ENCODE measurements at regions not wholly inside any gene's neighbourhood (a gene's known extent, or its start where the extent isn't known, plus 50 kb on each side); places are given as distances from the start of the nearest gene placed in this dataset.

DNA sequence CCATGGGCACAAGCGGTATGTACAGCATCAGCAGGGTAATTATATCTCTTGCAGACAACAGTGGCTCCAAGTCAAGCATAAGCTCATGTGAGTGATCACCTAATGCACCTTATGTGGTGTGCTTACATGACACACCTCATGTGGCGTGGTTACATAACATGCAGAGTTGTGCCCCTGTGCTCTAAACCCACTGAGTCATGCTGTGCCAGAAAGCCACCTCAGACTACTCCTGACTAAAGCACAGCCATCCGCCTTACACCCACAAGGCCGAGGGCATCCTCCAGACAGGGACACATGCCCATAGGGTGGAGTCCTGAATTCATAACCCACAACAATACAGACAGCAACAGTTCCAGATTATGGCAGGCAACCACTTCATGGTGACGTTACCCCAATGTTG lies 163.7 kb upstream of the SLC30A5 start:
- intact Hi-C loops (cut with DNase I; ENCODE audit: low total_unique reads): no loop called here
- 81 to 95% methylated on average over 5 of the region's 5 CpGs for WGBS, 2 donors
- no peak overlapping the region for H3K4me3 ChIP-seq (ENCODE audit: low read depth, poor library complexity, severe bottlenecking)
- DNase-seq (ENCODE audit: low spot score in 2 of 2): no peak
- TF ChIP-seq POLR2A (IDR thresholded peaks at IDR 0.05): no peak
- TF ChIP-seq, protein P1, sequence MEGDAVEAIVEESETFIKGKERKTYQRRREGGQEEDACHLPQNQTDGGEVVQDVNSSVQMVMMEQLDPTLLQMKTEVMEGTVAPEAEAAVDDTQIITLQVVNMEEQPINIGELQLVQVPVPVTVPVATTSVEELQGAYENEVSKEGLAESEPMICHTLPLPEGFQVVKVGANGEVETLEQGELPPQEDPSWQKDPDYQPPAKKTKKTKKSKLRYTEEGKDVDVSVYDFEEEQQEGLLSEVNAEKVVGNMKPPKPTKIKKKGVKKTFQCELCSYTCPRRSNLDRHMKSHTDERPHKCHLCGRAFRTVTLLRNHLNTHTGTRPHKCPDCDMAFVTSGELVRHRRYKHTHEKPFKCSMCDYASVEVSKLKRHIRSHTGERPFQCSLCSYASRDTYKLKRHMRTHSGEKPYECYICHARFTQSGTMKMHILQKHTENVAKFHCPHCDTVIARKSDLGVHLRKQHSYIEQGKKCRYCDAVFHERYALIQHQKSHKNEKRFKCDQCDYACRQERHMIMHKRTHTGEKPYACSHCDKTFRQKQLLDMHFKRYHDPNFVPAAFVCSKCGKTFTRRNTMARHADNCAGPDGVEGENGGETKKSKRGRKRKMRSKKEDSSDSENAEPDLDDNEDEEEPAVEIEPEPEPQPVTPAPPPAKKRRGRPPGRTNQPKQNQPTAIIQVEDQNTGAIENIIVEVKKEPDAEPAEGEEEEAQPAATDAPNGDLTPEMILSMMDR (IDR thresholded peaks at IDR 0.05): no peak

DNA sequence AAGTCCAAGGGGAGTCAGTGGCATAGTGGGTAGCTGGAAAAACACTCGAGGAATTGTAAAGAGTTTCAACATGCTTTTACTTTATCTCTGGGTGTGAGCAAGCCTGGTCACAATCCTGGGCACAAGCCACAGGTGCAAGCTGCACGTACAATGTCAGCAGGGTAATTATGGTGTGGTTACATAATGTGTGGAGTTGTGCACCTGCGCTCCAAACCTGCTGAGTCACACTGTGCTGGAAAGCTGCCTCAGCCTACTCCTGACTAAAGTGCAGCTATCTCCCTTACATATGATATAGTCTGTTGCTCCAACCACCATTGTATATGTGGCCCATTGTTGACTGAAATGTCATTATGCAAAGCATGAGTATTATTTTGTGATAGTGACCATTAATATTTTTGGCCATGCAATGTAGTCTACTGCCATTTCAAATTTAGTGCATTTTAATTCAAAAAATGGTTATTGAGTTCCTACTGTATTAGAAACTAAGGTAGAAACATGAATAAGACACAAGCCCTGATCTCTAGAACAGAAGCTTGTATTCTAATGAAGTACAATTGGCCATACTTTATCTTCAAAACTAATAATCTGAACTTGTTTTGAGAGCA lies 160.9 kb upstream of the SLC30A5 start:
- DNase-seq (ENCODE audit: low spot score in 2 of 2): no peak
- TF ChIP-seq, protein P1 (IDR thresholded peaks at IDR 0.05): no peak
- H3K4me3 ChIP-seq (ENCODE audit: low read depth, poor library complexity, severe bottlenecking): no peak overlapping the region
- WGBS, 2 donors: 59 to 75% methylated on average over 3 of the region's 3 CpGs
- intact Hi-C loops (cut with DNase I; ENCODE audit: low total_unique reads): no loop called here

DNA sequence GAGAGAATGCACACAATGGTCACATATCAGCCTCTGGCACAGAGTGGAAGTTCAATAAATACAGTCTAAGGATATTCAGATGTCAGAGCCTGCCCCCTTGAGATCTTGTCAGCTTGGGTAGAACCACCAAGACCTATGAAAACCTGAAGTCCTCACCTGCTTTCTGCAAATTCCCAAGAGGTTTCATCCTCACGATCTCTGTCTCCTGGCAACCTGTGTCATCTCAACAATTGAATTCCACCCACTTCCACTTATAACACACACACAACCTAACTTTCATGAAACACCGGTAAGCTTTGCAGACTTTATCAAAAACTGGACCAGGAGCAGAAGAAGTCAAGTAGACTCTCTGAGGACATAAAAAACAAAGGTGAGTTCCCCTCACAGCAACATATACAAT lies 151.6 kb upstream of the SLC30A5 start:
- no peak for DNase-seq (ENCODE audit: low spot score in 2 of 2)
- TF ChIP-seq, protein P1 (IDR thresholded peaks at IDR 0.05): no peak
- no peak for TF ChIP-seq POLR2A (IDR thresholded peaks at IDR 0.05)
- intact Hi-C loops (cut with DNase I; ENCODE audit: low total_unique reads): no loop called here
- 96% methylated on average over 2 of the region's 2 CpGs for WGBS, 2 donors
- no peak overlapping the region for H3K4me3 ChIP-seq (ENCODE audit: low read depth, poor library complexity, severe bottlenecking)

DNA sequence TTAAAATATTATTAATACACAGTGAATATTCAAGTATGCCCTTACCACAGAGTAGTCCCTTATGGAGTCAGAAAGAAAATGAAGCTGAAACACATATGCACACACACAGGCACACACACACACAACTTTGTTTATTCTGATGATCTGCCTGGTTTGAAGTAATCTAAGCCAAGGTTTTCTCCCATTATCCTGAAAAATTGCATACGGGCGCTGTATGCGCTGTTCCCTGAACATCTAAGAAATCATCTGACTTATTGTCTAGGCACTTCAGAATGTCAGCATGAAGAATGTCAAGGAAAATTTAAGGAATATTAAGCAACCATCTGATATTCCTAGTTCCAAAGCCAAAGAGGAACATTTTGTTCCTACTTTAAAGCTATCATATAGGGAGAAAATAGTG lies 147.1 kb upstream of the SLC30A5 start:
- no peak overlapping the region for H3K4me3 ChIP-seq (ENCODE audit: low read depth, poor library complexity, severe bottlenecking)
- TF ChIP-seq, protein P1 (IDR thresholded peaks at IDR 0.05): no peak
- no peak for TF ChIP-seq POLR2A (IDR thresholded peaks at IDR 0.05)
- 98 to 99% methylated on average over 3 of the region's 3 CpGs for WGBS, 2 donors
- DNase-seq (ENCODE audit: low spot score in 2 of 2): no peak
- intact Hi-C loops (cut with DNase I; ENCODE audit: low total_unique reads): no loop called here

DNA sequence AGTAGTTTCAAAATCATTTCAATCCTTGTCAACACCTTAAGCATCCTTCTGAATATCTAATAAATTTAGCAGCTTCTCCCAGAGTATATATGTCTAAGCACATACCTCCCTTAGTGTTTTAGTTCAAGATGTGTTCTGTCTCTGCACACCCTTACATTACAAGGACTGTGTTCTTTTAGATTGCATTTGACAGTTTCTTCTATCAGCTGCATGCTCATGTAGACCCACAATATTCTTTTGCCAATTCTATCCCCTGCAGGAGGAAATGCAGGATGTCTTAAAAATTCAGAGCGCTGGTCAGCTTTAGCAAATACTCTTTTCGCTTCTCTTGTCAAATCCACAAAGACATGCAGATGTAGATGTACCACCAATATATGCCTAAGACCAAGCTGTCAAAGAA lies 145.8 kb upstream of the SLC30A5 start:
- WGBS, 2 donors: 73 to 93% methylated on average over 2 of the region's 2 CpGs
- DNase-seq (ENCODE audit: low spot score in 2 of 2): no peak
- intact Hi-C loops (cut with DNase I; ENCODE audit: low total_unique reads): no loop called here
- TF ChIP-seq POLR2A (IDR thresholded peaks at IDR 0.05): no peak
- TF ChIP-seq, protein P1 (IDR thresholded peaks at IDR 0.05): no peak
- H3K4me3 ChIP-seq (ENCODE audit: low read depth, poor library complexity, severe bottlenecking): no peak overlapping the region

DNA sequence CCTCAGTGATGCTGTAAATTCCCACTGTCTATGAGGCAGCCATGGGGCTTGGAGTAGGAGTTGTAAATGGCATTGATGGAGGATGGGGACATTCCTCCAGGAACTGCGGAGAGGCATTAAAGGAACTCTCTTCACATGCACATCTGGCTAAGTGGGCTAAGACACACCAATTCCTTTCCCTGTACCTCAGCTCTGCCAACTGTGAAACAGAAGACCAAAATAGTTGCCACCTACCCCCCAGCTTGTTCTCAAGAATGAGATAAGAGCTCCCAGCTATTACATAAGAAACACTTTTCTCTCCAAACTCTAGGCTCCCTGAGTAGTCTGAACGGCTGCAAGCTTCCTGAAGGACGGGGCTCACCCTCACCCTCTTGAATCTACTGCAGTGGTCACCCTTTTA lies 144.6 kb upstream of the SLC30A5 start:
- WGBS, 2 donors: 87 to 91% methylated on average over 3 of the region's 3 CpGs

More for the DNA sequence above, 144.6 kb upstream of the SLC30A5 start:
- intact Hi-C loops (cut with DNase I; ENCODE audit: low total_unique reads): no loop called here
- no peak overlapping the region for H3K4me3 ChIP-seq (ENCODE audit: low read depth, poor library complexity, severe bottlenecking)
- no peak for DNase-seq (ENCODE audit: low spot score in 2 of 2)
- no peak for TF ChIP-seq POLR2A (IDR thresholded peaks at IDR 0.05)
- TF ChIP-seq, protein P1 (IDR thresholded peaks at IDR 0.05): no peak

Data from lower leg skin (tissue), 4 donors.